Inferior parietal cortex (tissue), 1 donor: ENCODE measurements at regions not wholly inside any gene's neighbourhood (a gene's known extent, or its start where the extent isn't known, plus 50 kb on each side); places are given as distances from the start of the nearest gene placed in this dataset.
"Not testable (repeated sequence)": the region's sequence is repeated elsewhere in the genome, so short reads cannot be mapped to it uniquely, and the experiment has no call there.

Experiments used
- DNase-seq: peaks from one replicate; pipeline ENCODE4 v3.0.0-alpha.2; 2016; ENCODE audit errors: extremely low spot score

- DNase-seq, result not testable (repeated sequence)
Measured at GRCh38 chr2:101645886-101646285, 51.6 kb upstream of the MAP4K4 start.

GRCh38 chr2:101644842-101645383 lies 52.6 kb upstream of the MAP4K4 start:
- DNase-seq, result no peak

- no peak for DNase-seq
Measured at GRCh38 chr2:101643004-101643524, 54.4 kb upstream of the MAP4K4 start.

- no peak for DNase-seq
Measured at GRCh38 chr2:101638817-101639605, 58.5 kb upstream of the MAP4K4 start.

- DNase-seq, result no peak
Measured at GRCh38 chr2:101638181-101638711, 59.3 kb upstream of the MAP4K4 start.

- no peak for DNase-seq
Measured at GRCh38 chr2:101630224-101630949, 67.1 kb upstream of the MAP4K4 start.

- DNase-seq, result no peak
Measured at GRCh38 chr2:101628030-101628392, 69.5 kb upstream of the MAP4K4 start.

GRCh38 chr2:101627285-101628029 lies 70.0 kb upstream of the MAP4K4 start:
- no peak for DNase-seq

GRCh38 chr2:101625814-101626213 lies 71.7 kb upstream of the MAP4K4 start:
- not testable (repeated sequence) for DNase-seq

- DNase-seq, result no peak
Measured at GRCh38 chr2:101625387-101625786, 72.1 kb upstream of the MAP4K4 start.

GRCh38 chr2:101624706-101625332 lies 72.7 kb upstream of the MAP4K4 start:
- DNase-seq, result no peak

- DNase-seq, result no peak
Measured at GRCh38 chr2:101623031-101623521, 74.4 kb upstream of the MAP4K4 start.

GRCh38 chr2:101622210-101623030 lies 75.1 kb upstream of the MAP4K4 start:
- no peak for DNase-seq

- no peak for DNase-seq
Measured at GRCh38 chr2:101619191-101619591, 78.3 kb upstream of the MAP4K4 start.

- no peak for DNase-seq
Measured at GRCh38 chr2:101617796-101618195, 79.7 kb upstream of the MAP4K4 start.

GRCh38 chr2:101617188-101617587 lies 80.3 kb upstream of the MAP4K4 start:
- DNase-seq, result no peak

GRCh38 chr2:101614127-101614759 lies 83.3 kb upstream of the MAP4K4 start:
- no peak for DNase-seq

- no peak for DNase-seq
Measured at GRCh38 chr2:101613056-101613704, 84.3 kb upstream of the MAP4K4 start.

GRCh38 chr2:101612019-101612418 lies 85.5 kb upstream of the MAP4K4 start:
- no peak for DNase-seq
